Thyroid gland (tissue), 4 donors: ENCODE measurements at regions not wholly inside any gene's neighbourhood (a gene's known extent, or its start where the extent isn't known, plus 50 kb on each side); places are given as distances from the start of the nearest gene placed in this dataset.

ENCODE experiments used
- DNase-seq, 2 donors: peaks; one replicate each; pipeline ENCODE4 v3.0.0-alpha.2; 2019
- H3K27ac ChIP-seq, 3 donors: fragments of 200-600 bp; sonication (generic); 1 replicate in 2 of 3; 2 replicates in 1 of 3; pipeline ENCODE4 v1.5.1; 2016 to 2019; ENCODE audit warnings: mild to moderate bottlenecking in 1 of 3, moderate library complexity in 1 of 3
- H3K27me3 ChIP-seq: fragments of 200-600 bp; sonication (generic); one replicate; pipeline ENCODE4 v1.5.1; 2019
- H3K36me3 ChIP-seq, 2 donors: fragments of 200-600 bp; sonication (generic); one replicate each; pipeline ENCODE4 v1.5.1; 2016 to 2019
- H3K4me1 ChIP-seq, 2 donors: fragments of 200-600 bp; sonication (generic); one replicate each; pipeline ENCODE4 v1.5.1; 2017 to 2019
- H3K4me3 ChIP-seq, 3 donors: fragments of 200-600 bp; sonication (generic); replicated peaks in 1 of 3; 1 replicate in 2 of 3; 2 replicates in 1 of 3; pipeline ENCODE4 v1.5.1; 2016; ENCODE audit warnings: mild to moderate bottlenecking in 1 of 3
- H3K9me3 ChIP-seq: fragments of 200-600 bp; sonication (generic); one replicate; pipeline ENCODE4 v1.5.1; 2017
- POLR2A ChIP-seq, 2 donors: fragments of 450-650 bp; IDR thresholded peaks; one replicate each; pipeline ENCODE4 v1.6.1; 2017; ENCODE audit warnings: antibody characterized with exemption in 2 of 2, mild to moderate bottlenecking in 2 of 2, moderate library complexity in 1 of 2
- WGBS, 2 donors: methylation state at CpG; one replicate each; pipeline ENCODE4 v1.1.5; 2017; 5-methylcytosine and 5-hydroxymethylcytosine counted together
- intact Hi-C: fragments of 100-400 bp; cut with DNase I; formaldehyde crosslinking; loops from one replicate; pipeline ENCODE4 v1.15.1; 2023
- TF ChIP-seq, protein P1 (sequence below), 6 experiments: fragments of 200-600 bp in 3 of 6; fragments of 450-650 bp in 3 of 6; sonication (generic) in 3 of 6; IDR thresholded peaks; one replicate each; pipeline ENCODE4 v1.5.1; 2016 to 2019; ENCODE audit warnings: antibody characterized with exemption in 6 of 6, mild to moderate bottlenecking in 2 of 6, inconsistent platforms in 1 of 6, moderate library complexity in 1 of 6

DNA sequence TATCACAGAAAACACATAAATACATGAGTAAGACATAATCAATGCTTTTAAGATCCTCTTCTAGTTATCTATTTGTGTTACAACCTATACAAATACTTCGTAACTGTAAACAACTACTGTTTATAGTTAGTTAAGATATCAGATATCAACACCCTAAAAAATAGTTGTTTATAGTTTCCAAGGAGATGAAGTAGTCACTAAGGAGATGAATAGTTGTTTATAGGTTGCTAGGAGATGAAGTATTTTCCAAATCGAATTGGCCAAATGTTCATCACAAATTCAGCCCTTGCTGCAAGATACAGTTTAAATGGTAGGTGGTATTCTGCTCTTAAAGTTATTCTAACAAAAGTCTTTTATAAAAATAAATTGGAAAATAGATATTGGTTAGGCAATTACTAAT lies 618.2 kb upstream of the PCDH10 start:
- Histone ChIP-seq H3K27me3 (no peaks in the 10 kb centered on the region), H3K36me3 (no peaks in the 10 kb centered on the region), H3K4me1 (no peaks in the 10 kb centered on the region), H3K27ac (no peak overlapping the region), H3K9me3 (no peaks in the 10 kb centered on the region), H3K4me3 (no peak overlapping the region)
- intact Hi-C loops, result no loop called here
- TF ChIP-seq, protein P1, sequence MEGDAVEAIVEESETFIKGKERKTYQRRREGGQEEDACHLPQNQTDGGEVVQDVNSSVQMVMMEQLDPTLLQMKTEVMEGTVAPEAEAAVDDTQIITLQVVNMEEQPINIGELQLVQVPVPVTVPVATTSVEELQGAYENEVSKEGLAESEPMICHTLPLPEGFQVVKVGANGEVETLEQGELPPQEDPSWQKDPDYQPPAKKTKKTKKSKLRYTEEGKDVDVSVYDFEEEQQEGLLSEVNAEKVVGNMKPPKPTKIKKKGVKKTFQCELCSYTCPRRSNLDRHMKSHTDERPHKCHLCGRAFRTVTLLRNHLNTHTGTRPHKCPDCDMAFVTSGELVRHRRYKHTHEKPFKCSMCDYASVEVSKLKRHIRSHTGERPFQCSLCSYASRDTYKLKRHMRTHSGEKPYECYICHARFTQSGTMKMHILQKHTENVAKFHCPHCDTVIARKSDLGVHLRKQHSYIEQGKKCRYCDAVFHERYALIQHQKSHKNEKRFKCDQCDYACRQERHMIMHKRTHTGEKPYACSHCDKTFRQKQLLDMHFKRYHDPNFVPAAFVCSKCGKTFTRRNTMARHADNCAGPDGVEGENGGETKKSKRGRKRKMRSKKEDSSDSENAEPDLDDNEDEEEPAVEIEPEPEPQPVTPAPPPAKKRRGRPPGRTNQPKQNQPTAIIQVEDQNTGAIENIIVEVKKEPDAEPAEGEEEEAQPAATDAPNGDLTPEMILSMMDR (IDR thresholded peaks at IDR 0.05), result no peak
- no peak for TF ChIP-seq POLR2A (IDR thresholded peaks at IDR 0.05)
- DNase-seq, result no peak
- 72 to 75% methylated on average over 2 of the region's 2 CpGs for WGBS, 2 donors

DNA sequence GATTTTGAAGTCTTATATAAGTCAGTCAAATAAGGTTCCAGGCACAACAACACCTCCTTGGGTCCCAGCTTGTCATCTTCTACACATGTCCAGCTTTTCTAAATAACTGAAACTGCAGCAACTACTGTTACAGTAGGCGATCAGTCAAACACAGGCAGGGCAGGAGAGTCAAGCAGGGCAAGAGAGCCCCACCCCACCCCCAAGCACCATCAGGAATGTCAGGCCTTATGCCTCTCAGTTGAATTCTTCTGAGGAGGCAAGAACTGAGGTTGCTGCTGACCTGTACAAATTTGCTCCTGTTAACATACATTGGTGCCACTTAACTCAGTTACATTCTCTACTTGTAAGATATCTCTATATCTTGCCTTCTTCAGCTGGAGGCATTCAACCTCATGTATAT lies 608.8 kb upstream of the PCDH10 start:
- Histone ChIP-seq H3K9me3 (no peaks in the 10 kb centered on the region), H3K36me3 (no peaks in the 10 kb centered on the region), H3K4me1 (no peaks in the 10 kb centered on the region), H3K27ac (no peak overlapping the region), H3K27me3 (no peaks in the 10 kb centered on the region), H3K4me3 (no peak overlapping the region)
- intact Hi-C loops, result no loop called here
- DNase-seq, result no peak
- TF ChIP-seq, protein P1 (IDR thresholded peaks at IDR 0.05), result no peak
- TF ChIP-seq POLR2A (IDR thresholded peaks at IDR 0.05), result no peak
- WGBS, 2 donors, result 67 to 70% methylated on average over 1 of the region's 1 CpG

DNA sequence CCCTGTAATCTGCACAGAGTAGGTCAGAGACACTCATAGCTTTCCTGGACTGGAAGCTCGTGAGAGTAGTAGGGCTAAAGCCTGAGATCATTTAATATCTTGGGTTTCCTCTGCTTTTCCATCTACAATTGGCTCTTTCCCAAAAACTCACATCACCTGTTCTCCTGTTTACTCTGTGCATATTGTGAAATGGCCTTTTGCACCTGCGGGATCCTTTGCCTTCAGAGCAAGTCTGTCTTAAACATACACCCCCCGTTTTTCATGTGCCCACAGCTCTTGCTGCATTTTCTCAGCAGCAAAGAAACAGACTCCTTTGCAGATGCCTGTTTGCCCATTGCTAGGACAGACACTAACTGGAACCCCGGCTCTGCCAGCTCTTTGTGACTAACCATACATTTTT lies 608.3 kb upstream of the PCDH10 start:
- intact Hi-C loops, result no loop called here
- Histone ChIP-seq H3K4me1 (no peaks in the 10 kb centered on the region), H3K9me3 (no peaks in the 10 kb centered on the region), H3K27ac (no peak overlapping the region), H3K27me3 (no peaks in the 10 kb centered on the region), H3K4me3 (no peak overlapping the region), H3K36me3 (no peaks in the 10 kb centered on the region)
- no peak for TF ChIP-seq POLR2A (IDR thresholded peaks at IDR 0.05)
- TF ChIP-seq, protein P1 (IDR thresholded peaks at IDR 0.05), result no peak
- no peak for DNase-seq
- WGBS, 2 donors, result 43 to 51% methylated on average over 4 of the region's 4 CpGs

DNA sequence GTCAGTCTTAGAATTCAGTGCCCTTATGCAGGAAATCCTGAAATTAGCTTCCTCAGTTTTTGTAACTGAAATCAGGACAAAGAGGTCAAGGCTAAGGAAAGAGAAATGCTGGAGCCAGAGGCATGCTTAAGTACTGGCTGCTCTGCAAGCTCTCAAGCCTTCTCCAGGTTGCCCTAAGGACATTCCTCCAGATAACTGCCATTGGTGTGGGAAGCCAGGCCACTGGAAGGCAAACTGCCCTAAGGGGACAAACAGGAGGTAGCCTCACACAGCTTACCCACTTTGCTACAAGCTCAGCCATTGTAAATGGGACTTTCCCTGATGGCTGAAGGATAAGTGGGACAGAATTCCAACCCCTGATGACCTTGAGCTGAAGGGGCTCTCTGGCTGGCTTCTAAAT lies 606.9 kb upstream of the PCDH10 start:
- H3K4me3 ChIP-seq, result no peak overlapping the region
- intact Hi-C loops, result no loop called here
- no peaks in the 10 kb centered on the region for H3K36me3 ChIP-seq
- DNase-seq, result no peak
- no peaks in the 10 kb centered on the region for H3K4me1 ChIP-seq
- no peaks in the 10 kb centered on the region for H3K9me3 ChIP-seq
- H3K27ac ChIP-seq, result no peak overlapping the region
- H3K27me3 ChIP-seq, result no peaks in the 10 kb centered on the region
- no peak for TF ChIP-seq POLR2A (IDR thresholded peaks at IDR 0.05)
- TF ChIP-seq, protein P1 (IDR thresholded peaks at IDR 0.05), result no peak

DNA sequence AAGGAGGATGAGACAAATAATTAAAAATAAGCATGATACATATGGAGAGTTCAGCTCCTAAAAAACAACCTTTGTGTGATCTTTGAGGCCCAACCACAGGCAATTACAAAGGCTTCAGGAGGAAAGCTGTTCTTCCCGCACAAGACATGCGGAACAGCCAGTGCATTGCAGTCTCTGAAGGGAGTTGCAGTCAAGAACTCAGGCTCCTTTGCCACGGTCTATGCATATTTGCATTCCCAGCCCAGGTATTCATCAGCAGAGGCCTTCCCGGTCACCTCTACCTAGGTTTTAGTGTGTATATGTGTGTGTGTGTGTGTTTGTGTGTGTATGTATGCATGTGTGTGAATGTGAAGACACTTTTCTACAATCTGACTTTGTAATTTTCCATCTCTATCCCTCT lies 600.6 kb upstream of the PCDH10 start:
- Histone ChIP-seq H3K4me3 (no peak overlapping the region), H3K27ac (no peak overlapping the region), H3K9me3 (no peaks in the 10 kb centered on the region), H3K36me3 (no peaks in the 10 kb centered on the region), H3K4me1 (no peaks in the 10 kb centered on the region), H3K27me3 (no peaks in the 10 kb centered on the region)
- no peak for DNase-seq
- intact Hi-C loops, result no loop called here
- TF ChIP-seq, protein P1 (IDR thresholded peaks at IDR 0.05), result no peak
- TF ChIP-seq POLR2A (IDR thresholded peaks at IDR 0.05), result no peak
- WGBS, 2 donors, result 80 to 84% methylated on average over 4 of the region's 4 CpGs
